ENCODE measurements at regions not wholly inside any gene's neighbourhood (a gene's known extent, or its start where the extent isn't known, plus 50 kb on each side); places are given as distances from the start of the nearest gene placed in this dataset.
"Not testable (repeated sequence)": the region's sequence is repeated elsewhere in the genome, so short reads cannot be mapped to it uniquely, and the experiment has no call there.

- no peak for DNase-seq (ENCODE audit: low spot score)
These were observed 764.1 kb upstream of the NXPH2 start for GRCh38 chr2:139544186-139544851.

DNA sequence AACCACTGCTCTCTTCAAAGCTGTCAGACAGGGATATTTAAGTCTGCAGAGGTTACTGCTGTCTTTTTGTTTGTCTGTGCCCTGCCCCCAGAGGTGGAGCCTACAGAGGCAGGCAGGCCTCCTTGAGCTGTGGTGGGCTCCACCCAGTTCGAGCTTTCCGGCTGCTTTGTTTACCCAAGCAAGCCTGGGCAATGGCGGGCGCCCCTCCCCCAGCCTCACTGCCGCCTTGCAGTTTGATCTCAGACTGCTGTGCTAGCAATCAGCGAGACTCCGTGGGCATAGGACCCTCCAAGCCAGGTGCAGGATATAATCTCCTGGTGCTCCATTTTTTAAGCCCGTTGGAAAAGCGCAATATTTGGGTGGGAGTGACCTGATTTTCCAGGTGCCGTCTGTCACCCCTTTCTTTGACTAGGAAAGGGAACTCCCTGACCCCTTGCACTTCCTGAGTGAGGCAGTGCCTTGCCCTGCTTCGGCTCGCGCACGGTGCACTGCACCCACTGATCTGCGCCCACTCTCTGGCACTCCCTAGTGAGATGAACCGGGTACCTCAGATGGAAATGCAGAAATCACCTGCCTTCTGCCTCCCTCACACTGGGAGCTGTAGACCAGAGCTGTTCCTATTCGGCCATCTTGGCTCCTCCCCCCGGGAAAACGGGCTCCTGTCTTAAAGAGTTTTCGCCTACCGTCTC lies 758.3 kb upstream of the NXPH2 start:
- DNase-seq (ENCODE audit: low spot score), result not testable (repeated sequence)

- DNase-seq (ENCODE audit: low spot score), result peak; percentile 10
These were observed 748.9 kb upstream of the NXPH2 start for GRCh38 chr2:139529080-139529479.

DNA sequence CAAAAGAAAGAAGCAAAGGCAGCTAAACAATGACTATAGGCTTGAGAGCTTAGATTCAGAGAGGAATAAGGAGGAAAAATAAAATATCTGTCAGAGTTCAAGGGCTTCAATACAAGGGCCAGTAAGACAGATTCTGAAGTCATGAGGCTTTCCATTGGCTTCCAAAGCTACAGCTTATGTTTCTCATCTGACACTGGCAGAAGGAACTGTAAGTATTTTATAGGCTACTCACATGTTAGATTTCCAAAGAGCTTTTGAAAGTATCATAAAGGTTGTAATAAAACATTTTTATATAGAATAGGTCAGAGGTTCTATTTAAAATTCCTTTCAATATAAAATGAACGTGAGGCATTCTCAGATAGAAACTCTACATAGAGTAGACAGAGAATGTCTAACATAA lies 746.6 kb upstream of the NXPH2 start:
- no peak for DNase-seq (ENCODE audit: low spot score)

GRCh38 chr2:139518321-139518720 lies 738.1 kb upstream of the NXPH2 start:
- DNase-seq (ENCODE audit: low spot score), result no peak

DNA sequence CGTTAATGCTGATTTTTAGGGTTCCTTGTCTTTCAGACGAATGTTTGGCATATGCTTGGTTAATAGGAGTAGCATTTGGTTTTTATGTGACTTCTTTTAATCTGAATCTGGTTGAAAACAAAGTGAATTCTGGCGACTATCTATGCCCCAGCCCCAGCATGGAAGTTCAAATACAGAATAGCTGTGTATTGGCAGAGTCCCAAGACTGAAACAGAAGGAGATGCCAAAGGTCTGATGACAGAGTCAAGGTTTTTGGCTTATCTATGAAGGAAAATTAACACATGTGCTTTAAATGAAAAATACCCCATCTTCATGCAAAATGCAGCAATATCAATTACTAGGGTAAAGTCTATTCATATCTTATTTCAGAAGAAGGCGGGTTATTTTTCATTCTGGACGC lies 734.8 kb upstream of the NXPH2 start:
- no peak for DNase-seq (ENCODE audit: low spot score)

GRCh38 chr2:139495851-139496250 lies 715.7 kb upstream of the NXPH2 start:
- DNase-seq (ENCODE audit: low spot score), result no peak

DNA sequence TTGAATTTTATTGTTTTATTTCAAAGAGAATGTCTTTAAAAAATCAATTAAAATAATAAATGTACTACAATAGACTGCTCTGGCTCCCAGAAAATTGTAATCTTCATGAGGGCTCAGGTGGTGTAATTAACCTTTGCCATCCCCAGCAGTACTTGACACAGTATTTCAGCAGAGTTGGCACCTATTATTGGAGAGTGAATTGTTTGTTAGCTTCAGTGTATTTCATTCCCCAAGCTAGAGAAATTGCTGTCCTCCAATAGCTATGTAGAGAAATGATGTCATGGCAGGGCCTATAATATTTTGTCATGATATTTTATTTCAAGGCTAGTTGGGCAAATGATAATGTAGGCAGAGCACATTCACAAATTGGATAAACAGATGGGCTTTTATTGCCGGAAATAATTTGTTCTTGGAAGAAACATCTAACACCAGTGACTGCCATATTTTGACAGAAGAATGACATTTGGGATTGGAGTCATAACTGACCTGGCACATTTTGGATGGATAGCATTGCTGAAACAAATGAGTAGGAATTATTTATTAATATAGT lies 712.0 kb upstream of the NXPH2 start:
- DNase-seq (ENCODE audit: low spot score), result no peak

GRCh38 chr2:139480161-139480650 lies 700.0 kb upstream of the NXPH2 start:
- DNase-seq (ENCODE audit: low spot score), result no peak

GRCh38 chr2:139478165-139478914 lies 698.1 kb upstream of the NXPH2 start:
- DNase-seq (ENCODE audit: low spot score), result no peak

- no peak for DNase-seq (ENCODE audit: low spot score)
These were observed 697.4 kb upstream of the NXPH2 start for GRCh38 chr2:139477618-139478017.

DNA sequence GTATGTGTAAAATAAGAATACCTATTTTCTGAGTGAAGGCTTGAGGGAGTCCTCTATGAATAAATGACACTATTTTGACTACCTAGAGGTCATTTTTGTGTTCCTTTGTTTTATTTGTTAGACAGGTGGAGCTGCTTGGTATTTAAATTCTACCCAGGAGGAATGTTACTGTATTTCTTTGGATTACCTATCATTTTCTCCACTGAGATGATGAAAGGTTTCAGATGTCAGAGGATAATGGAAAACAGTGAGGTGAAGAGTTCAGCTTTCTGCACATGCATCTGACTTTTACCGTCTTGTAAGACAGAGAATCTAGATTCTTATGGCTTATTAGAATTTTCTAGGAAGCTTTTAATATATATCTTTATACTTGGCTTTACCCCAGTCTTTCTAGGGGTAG lies 689.8 kb upstream of the NXPH2 start:
- no peak for DNase-seq (ENCODE audit: low spot score)

DNA sequence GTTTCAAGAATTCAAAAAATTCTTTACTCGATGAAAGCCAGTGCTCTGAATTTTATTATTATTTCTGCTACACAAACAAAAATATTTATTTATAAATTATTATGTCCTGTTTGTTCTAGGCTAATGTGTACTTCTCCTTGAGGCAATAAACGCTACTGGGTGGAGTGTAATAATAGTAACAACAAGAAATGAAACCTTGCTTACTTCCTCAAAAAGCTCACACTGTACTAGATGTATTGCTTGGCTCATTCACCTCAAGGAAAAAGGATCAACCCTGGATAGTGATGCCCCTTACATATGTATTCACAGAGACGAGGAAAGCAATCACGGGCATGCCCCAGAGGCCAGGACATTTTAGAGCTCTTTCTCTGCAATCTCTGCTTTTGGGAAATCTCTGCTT lies 685.6 kb upstream of the NXPH2 start:
- DNase-seq (ENCODE audit: low spot score), result no peak

DNA sequence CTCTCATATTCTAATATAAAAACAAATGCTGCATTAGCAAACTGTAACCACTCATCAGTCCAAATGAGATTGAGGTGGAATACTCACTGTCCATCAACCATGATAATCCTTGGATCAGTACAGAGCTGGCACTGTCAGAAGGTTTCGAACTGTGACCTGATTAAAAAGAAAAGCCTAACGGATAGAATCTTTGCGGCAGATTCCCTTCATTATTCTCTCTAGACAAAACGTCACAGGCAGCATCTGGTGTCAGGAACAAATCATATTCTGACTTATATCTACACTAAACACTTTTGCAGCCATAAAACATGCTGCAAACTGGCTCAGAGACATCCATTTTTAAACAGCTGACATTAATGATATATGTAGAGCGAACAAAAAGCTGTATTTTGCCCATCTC lies 677.7 kb upstream of the NXPH2 start:
- no peak for DNase-seq (ENCODE audit: low spot score)

DNA sequence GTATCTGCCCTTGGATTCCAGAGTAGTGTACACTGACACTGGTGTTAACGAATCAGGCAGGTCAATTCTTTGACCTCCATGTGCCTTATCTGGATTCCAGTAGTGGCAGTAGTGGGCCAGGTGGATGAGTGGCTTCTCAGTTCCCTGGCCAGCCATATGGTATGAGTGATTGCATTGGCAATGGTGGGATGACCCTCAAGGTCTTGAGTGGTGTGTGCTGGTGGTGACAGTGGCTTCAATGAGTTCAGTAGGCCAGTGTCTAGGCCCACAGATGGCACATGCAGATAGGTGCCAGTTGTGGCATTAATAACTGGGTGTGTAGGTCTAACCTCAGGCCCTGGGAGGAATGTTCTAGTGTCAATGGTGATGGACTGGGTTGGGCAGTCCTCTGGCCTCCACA lies 674.1 kb upstream of the NXPH2 start:
- no peak for DNase-seq (ENCODE audit: low spot score)

DNA sequence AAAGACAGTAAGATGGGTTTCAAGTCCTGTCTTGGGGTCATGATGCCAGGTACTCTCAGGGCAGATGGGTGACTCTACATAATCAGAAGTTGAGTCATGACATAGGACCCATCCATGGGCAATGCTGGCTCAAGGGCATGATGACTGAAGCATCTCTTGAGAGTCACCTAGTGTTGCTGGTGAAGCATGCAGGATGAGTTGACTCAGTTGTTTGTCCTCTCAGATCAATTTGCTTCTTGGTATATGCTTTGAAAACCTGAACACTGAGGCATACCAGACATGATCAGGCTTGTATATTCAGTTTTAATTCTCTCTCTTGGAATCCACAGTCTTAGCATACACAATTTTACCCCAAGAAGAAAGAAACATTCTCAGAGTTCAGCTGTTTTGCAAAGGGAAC lies 658.9 kb upstream of the NXPH2 start:
- no peak for DNase-seq (ENCODE audit: low spot score)

- DNase-seq (ENCODE audit: low spot score), result peak; percentile 2
These were observed 658.3 kb upstream of the NXPH2 start for GRCh38 chr2:139438478-139438877.

- no peak for DNase-seq (ENCODE audit: low spot score)
These were observed 647.0 kb upstream of the NXPH2 start for GRCh38 chr2:139427164-139427563.

DNA sequence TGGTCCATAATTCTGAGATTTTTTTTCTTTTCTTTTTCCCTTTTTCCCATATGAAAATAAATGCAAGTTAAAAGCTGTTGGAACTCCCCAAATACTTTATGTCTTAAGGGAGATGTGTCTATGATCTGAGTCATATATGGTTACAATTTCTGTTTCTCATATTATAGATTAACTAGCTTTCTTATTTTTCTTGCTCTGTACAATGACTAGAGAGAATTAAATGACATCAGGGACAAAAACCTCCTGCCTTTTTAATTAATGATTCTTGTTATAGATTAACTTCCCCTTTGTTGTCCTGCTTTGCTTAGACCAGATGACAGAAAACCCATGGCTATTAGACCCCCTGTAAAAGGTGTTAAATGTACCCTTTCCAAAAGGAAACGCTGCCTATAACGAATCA lies 643.9 kb upstream of the NXPH2 start:
- DNase-seq (ENCODE audit: low spot score), result no peak

DNA sequence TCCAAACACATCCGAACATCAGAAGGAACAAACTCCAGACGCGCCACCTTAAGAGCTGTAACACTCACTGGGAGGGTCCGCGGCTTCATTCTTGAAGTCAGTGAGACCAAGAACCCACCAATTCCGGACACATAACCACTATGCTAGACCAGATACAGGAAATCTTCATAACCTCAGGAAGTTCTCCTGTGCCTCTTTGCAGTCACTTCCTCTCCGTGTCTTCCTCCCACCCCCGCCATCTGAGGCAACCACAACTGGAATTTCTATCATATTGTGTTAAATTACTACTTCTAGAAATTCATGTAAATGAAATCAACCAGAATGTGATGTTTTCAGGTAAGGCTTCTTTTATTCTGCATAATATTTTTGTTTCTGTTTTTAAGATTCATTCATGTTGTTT lies 631.0 kb upstream of the NXPH2 start:
- peak; percentile 10 for DNase-seq (ENCODE audit: low spot score)

DNA sequence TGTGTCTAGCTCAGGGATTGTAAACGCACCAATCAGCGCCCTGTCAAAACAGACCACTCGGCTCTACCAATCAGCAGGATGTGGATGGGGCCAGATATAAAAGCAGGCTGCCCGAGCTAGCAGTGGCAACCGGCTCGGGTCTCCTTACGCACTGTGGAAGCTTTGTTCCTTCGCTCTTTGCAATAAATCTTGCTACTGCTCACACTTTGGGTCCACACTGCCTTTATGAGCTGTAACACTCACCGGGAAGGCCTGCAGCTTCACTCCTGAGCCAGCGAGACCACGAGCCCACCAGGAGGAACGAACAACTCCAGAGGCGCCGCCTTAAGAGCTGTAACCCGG lies 630.6 kb upstream of the NXPH2 start:
- DNase-seq (ENCODE audit: low spot score), result not testable (repeated sequence)

- not testable (repeated sequence) for DNase-seq (ENCODE audit: low spot score)
These were observed 630.1 kb upstream of the NXPH2 start for GRCh38 chr2:139410147-139410832.

All from HuH-7 (cell line).